HG03575 (cell line): ENCODE measurements at regions not wholly inside any gene's neighbourhood (a gene's known extent, or its start where the extent isn't known, plus 50 kb on each side); places are given as distances from the start of the nearest gene placed in this dataset.
A peak's percentile ranks its signal among the peaks of the same experiment; 100 is the strongest.
"Not testable (repeated sequence)": the region's sequence is repeated elsewhere in the genome, so short reads cannot be mapped to it uniquely, and the experiment has no call there.

ENCODE experiments used
- ATAC-seq: cut with Tn5 transposase; IDR thresholded peaks from one replicate; pipeline ENCODE4 v1.9.1; 2021; ENCODE audit not compliant: unreplicated experiment, insufficient number of reproducible peaks, low FRiP score; ENCODE audit errors: extremely low read depth

DNA sequence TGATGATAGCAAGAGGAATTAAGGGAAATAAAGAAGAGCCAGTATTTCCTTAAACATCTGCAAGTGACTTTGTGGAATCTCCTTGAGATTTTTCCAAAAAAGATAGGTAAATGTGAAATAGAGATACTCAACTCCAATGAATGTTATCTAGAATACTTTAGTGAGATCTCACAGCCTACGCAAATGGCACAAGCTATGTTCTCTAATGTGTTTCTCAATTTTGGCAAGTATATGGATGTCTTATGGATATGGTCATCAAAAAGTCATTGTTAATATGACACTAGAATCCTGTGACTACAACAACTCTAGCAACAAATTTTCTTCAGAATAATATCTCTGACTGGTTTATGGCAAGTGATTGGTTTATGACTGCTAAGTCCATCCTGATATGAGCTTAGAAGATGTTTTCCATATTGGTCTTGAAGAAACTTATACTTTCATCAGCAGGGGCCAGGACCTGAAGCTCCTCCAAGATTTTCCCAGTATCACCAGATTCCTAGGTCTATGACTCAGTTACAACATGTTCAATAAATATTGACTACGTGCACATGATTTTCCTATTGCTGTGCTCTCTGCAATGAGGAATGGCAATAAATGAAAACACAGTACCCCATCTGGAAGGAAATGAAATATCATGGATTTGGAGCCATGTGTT lies 170.9 kb upstream of the THBS1 start:
- ATAC-seq = no peak

DNA sequence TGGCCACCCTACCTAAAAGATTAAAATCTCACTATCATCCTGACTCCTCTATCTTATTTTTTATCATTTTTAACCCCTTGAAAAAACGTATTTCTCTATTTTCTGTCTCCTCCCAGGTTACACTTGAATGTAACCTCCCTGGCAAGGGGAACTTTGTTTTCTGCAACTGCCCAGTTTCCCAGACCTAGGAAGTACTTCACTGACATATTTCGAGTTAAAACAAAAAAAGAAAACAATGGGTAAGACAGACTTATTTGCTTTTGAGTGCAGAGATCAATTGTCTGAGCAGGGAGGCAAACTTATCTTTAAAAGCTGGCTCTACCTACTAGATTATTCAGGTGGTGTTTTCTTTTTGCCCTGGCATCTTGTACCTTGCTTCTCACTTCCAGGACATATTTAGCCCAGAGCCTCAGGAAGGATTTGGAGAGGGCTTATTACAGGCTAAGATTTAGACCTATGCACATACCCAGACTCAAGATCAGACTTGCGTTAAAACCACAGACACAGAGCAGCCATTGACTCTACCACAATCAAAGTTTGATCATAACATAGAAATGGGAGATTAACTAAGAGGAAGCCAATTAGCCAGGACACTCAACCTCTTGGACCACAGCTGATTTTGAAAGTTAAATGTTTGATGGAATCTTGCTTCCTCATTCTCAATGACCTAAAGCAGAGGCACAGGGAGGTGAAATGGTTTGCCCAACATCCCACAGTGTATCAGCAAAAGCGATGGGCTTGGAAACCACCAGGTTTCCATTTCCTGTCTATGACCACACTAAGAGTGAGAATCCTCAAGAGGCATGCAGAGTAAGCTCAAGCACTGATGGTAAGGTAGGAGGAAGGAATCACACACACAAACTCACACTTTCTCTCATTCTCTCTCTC lies 169.5 kb upstream of the THBS1 start:
- ATAC-seq = peak; percentile 78

DNA sequence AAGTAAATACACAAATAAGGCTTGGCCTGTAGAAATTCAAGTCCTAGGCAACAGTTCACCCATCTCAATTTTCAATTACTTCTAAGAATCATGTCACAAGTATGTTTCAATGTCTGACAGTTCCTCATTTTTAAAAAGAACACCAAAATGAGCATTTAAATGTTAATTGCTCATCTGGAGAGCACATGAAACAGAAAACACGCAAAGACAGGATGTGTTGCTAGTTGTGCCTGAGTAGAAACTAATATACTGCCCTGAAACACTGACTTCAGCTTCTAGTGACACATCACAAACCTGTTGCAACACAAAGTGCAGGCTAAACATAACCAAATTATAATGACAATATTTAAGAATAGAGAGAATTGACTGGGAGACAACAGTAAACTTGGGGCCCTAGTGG lies 167.3 kb upstream of the THBS1 start:
- no peak for ATAC-seq

DNA sequence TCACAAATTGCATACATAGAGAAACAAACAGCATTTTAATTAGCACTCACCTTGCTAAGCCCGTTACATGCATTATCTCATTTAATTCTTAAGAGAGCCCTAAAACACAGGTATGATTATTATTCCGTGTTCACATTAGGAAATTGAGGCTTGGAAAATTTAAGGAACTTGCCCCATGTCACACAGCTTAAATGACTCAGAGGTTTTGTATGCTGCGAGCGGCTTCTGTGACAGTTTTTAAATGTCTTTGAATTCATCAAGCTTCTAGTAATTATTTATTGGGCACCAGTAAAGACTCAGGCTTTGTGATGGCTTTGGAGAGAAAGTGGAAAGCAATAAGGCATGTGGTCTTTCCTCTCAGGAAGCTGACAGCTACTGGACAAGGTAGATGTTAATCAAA lies 166.7 kb upstream of the THBS1 start:
- ATAC-seq = no peak

DNA sequence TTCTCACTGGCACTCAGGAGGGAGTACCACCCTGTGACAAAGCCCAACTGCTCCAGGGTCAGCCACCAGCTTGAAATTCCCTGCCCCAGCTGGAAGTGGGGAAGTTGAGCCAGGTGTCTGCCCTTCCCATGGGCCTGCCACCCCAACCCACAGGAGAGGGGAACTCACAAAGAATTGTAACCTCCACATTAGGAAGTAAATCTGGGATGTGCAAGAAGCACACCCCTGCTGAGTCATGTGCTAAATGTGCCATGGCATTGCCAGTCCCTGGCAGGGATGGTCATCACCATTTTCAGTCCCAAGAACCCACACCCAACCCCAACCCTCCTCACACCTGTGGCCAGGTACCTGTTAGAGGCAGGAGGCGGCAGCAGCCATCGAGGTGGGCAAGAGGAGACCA lies 165.2 kb upstream of the THBS1 start:
- no peak for ATAC-seq

DNA sequence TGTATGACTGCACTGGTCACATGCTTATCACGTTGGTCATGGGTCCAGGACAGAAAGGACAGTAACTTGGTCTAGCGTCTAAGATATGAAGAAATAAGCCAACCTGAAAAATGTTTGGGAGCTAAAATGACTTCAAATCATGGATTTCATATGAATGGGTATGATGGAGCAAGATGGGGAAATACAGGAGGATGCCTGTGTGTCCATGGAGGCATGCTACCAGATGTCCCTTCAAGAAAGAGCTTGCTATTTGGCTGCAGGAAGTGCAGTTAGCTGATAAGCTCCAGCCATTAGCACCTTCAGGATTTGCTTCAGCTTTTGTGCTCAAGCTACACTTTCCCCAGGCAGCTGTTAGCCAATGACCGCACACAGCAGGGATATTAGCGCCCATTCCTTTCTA lies 164.6 kb upstream of the THBS1 start:
- no peak for ATAC-seq

DNA sequence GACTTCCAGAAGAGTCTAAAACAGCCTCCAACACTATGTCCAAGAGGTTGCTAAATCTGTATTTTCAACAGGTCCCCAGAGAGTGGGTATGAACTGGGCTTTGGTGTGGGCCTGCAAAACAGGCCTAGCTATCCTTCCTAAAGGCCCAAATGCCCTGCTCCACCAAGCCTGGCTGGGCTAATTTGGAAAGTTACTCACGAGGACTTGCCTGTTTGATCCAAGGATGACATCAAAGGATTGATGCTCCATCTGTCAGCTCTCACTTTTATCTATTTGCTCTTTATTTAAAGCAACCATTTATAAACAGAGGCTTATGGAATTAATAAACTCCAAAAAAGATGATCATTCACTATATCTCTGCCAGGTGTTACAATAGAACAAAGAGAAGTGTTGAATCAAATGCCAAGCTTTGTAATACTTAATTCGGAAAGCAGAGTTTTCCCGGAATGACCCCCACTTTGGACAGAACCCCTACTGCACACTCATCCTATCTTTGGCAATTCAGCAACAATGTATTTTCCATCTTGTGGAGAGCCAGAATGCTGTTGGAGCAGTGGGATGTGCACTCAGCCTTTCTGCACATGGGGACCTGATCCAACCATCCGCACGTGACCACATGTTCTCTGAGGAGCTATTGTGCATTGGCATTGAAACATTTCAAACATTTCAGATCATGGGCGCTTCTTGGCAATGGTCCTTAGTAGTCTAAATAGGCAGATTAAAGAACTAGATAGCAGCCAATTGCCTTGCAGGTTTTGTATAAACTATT lies 163.3 kb upstream of the THBS1 start:
- ATAC-seq = no peak

DNA sequence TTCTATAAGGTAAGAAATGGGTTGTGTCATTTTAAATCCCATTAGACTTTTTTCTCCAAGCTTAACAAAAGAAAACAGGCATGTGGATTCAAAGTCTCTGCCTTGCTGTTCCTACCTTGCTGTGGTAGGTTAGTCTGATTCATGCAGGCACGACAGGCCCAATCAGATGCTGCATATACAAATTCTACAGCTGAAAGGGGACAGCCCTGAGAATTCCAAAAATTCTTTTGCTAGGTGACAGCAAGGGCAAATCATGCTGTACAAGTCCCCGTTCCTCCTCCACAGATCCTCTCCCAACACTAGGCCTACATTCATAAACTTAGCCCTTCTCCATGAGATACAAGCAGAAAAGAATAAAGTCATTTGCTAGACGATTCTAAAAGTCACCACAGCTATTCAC lies 161.2 kb upstream of the THBS1 start:
- ATAC-seq = no peak

DNA sequence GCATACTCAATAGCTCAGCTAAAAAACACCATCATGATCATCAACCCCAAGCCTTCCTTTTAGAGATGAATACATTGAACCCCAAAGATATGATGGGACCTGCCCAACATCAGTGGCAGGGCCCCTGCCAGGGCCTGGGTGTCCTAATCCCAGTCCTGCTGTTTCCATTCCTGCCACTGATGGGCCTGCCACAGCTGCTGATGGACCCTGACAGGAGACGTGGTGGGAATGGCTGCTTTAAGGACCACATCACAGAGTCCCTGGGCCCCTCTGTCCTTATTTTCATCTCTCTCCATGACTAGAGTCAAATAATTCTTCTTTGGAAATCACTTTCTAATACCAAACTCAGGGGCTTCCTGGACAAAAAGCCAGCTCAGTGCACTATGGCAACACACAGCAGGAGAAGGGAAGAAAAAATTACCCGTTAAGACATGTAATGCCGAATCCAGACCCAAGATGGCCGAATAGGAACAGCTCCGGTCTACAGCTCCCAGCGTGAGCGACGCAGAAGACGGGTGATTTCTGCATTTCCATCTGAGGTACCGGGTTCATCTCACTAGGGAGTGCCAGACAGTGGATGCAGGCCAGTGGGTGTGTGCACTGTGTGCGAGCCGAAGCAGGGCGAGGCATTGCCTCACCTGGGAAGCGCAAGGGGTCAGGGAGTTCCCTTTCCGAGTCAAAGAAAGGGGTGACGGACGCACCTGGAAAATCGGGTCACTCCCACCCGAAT lies 160.6 kb upstream of the THBS1 start:
- not testable (repeated sequence) for ATAC-seq

DNA sequence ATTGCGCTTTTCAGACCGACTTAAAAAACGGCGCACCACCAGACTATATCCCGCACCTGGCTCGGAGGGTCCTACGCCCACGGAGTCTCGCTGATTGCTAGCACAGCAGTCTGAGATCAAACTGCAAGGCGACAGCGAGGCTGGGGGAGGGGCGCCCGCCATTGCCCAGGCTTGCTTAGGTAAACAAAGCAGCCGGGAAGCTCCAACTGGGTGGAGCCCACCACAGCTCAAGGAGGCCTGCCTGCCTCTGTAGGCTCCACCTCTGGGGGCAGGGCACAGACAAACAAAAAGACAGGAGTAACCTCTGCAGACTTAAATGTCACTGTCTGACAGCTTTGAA lies 160.1 kb upstream of the THBS1 start:
- not testable (repeated sequence) for ATAC-seq

DNA sequence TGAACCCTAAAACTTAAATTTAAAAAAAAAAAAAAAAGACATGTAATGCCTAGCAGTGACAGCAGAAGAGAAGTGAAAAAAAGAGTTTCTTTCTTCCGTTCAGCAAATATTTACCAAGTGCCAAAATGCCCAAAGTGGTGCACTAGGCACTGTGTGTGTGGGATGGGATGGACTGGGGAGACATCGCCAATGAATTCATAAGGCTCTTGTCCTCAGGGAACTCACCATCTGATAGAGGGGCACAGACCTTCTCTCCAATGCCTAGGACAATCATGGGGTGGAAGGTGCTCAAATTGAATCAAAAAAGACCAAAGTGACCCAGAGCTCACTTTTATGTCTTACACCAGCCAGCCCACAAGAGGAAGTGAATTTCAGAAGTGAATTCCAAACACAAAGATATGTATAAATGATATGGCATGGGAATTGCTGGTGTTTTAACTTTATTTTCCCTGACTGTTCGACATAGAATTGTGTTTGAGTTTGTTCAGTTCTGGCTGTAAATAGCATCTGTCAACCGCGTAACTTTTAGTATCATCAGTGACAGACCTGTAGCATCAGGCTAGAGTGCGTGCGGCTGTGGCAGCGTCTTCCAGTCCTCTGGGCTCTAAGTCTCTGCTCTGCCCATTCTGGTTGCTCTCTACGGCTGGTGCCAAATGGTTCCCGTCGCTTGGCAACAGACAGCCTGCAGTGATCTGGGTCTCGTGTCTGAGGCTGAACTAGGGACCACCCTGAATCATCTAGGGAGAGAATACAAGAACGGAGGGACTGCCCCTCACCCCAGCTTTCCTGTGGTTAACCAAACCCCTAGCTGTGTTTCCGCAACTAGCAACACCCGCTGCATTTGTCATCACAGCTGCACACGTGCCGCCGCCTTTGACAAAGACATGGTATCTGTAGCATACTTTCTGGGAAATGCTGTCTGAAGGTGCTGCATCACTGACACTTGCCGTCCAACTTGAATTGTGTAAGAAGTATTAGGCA lies 154.0 kb upstream of the THBS1 start:
- peak; percentile 72 for ATAC-seq

DNA sequence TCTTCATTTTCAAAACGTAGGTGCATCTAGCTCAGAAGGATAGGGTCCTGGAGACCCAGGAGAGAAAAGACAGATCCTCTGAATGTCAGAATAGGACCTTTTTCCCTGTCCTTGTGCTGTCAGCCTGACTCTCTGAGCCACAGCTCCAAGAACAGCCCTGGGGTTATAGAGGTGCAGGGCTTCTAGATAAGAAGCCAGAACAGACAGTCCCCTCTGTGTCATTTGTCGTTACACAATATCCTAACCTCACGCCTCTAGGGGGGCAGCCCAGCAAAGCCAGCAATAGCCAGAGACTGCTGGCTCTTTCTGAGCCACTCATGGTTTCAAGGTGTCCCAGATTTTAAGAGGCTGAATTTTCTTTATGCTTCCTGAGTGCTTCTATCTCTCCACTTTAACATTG lies 153.2 kb upstream of the THBS1 start:
- no peak for ATAC-seq

DNA sequence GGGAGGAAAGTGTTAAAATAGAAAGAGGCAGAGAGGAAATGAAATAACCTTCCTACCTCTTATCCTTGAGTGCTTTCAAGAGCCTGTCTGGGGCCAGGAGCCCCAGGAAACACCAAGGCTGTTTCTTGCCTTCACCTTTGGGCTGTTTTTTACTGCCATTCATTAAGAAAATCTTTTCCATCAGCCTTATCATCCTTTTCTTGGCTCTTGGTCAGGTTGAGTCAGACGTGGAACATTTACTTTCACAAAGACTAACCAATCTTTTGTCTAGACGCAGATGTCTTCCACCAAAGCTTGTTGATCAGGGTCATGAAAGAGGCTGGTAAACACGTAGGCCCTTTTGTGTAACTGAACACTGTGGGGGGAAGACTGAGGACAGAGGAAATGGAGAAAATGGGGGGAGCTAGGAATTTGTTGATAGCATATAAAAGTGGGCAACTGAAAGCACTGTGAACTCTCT lies 151.0 kb upstream of the THBS1 start:
- no peak for ATAC-seq

DNA sequence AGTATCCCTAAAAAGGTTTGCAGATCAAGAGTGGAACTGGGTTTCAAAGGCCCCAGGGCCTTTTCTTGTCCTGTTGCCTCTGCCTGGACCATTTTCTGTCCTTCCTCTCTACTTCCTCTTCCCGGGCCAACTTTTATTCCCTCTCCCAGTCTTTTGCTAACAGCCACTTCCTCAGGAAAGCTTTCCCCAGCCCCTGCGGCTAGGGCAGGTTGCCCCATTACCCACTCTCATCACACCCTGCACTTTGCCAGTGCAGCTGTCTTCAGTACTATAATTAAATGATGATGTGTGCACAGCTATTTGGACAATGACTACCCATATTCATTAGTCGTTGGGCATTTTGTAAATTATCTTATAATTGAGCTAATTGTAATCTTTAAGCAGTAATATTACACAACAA lies 150.5 kb upstream of the THBS1 start:
- ATAC-seq = no peak

DNA sequence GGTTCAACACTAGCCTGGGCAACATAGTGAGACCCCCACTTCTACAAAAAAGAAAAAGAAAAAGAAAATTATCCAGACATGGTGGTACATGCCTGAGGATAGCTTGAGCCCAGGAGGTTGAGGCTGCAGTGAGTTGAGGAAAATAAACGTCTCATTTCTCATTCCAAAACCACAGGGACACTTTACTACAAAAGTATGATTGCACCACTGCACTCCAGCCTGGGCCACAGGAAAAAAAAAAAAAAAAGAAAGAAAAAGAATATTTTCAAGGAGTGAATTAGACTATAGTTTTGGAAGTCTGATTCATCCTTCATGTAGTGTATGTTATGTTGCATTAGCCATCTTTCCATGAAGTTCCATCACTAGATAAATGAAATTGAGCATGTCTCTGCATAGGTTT lies 149.5 kb upstream of the THBS1 start:
- no peak for ATAC-seq

DNA sequence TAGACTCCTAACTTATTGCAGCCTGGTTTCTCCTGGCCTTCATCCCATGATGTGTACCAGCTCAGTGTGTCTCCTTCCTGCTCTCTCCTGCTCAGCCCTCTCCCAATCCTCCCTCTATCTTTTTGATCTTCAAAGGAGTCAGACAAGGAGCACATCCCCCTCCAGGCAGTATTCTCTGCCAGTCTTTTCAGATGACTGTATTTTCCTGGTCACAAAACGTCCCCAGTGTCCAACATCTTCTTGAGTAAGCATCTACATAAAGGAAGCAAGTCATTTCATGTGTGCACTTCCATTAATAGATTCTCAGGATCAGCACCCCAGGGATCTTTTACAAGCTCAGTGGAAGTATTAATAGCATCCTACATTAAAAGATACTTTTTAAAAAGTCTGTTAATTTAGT lies 148.9 kb upstream of the THBS1 start:
- no peak for ATAC-seq

DNA sequence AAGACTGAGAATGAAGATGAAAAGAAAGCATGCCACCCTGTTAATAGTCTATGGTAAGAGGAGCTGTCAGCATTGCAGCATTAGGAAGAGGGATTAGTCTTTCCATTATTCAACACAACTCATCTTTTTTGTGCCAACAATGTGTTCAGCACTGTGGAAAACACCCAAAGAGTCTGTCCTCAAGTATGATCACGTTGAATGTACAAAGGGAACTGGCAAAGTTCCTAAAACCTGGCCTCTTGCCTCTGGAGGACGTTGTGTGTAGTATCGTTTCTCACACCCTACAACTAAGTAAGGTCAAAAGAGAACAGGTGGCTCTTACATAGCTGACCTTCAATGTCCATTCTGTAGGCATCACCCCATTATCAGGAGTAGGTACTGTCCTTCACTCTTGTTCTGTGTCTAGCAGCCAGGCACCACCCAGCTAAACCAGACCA lies 147.9 kb upstream of the THBS1 start:
- no peak for ATAC-seq

DNA sequence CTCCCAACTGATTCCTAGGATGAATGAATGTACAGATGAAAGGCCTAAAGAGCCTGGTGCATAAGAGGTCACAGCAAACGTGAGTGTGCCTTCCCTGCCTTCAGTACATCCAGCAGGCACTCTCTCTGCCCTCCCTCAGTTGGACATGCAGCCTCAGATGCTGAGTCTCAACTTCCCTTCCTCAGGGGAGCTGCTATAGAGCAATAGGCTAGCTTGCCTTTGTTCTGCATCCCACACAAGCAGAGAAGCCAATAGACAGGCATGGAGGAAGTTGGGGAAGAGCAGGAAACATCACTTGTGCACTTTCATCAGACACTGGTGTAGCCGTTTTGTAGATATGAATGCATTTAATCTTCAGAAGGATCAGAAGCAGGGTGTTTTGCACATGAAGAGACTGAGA lies 147.5 kb upstream of the THBS1 start:
- ATAC-seq = no peak
